OCI-LY1 (cell line): ENCODE measurements at regions not wholly inside any gene's neighbourhood (a gene's known extent, or its start where the extent isn't known, plus 50 kb on each side); places are given as distances from the start of the nearest gene placed in this dataset.

Source experiments
- EZH2 ChIP-seq: fragments of 200-600 bp; sonication (generic), shearing (Covaris generic); IDR thresholded peaks from 2 replicates; pipeline ENCODE4 v1.8.0; 2017; ENCODE audit warnings: borderline replicate concordance, mixed run types, mild to moderate bottlenecking, antibody characterized with exemption, low read length, moderate library complexity, mixed read lengths
- TF ChIP-seq, protein P1 (sequence below): fragments of 200-600 bp; sonication (generic), shearing (Covaris generic); IDR thresholded peaks from 2 replicates; pipeline ENCODE4 v1.5.1; 2017; ENCODE audit warnings: mild to moderate bottlenecking, antibody characterized with exemption, low read length, moderate library complexity, mixed read lengths

DNA sequence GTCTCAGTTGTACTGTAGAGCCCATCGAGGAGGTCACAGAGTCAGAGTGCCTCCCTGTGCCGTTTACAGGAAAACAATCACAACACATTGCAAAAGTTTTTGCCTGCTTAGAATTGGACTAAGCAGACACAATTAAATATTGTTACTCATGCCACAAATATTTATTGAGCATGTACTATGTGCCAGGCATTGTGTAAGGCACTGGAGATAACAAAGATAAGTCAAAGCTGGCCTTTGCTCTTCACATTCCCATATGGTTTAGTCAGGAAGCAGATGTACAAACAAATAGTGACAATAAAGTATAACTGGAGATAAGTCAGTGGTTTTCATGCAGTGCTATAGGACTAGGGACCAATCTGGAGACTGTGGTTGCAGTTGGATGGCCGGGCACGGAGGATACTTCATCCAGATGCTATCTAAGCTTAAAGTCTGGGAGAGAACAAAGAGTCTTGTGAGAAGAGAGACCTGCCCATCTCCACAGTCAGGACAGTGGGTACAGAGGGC, 550.7 kb downstream of the INSC start:
- TF ChIP-seq, protein P1, sequence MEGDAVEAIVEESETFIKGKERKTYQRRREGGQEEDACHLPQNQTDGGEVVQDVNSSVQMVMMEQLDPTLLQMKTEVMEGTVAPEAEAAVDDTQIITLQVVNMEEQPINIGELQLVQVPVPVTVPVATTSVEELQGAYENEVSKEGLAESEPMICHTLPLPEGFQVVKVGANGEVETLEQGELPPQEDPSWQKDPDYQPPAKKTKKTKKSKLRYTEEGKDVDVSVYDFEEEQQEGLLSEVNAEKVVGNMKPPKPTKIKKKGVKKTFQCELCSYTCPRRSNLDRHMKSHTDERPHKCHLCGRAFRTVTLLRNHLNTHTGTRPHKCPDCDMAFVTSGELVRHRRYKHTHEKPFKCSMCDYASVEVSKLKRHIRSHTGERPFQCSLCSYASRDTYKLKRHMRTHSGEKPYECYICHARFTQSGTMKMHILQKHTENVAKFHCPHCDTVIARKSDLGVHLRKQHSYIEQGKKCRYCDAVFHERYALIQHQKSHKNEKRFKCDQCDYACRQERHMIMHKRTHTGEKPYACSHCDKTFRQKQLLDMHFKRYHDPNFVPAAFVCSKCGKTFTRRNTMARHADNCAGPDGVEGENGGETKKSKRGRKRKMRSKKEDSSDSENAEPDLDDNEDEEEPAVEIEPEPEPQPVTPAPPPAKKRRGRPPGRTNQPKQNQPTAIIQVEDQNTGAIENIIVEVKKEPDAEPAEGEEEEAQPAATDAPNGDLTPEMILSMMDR = no peak
- TF ChIP-seq EZH2 = no peak
